Astrocyte of the hippocampus (primary cell): ENCODE measurements at regions not wholly inside any gene's neighbourhood (a gene's known extent, or its start where the extent isn't known, plus 50 kb on each side); places are given as distances from the start of the nearest gene placed in this dataset.
"Not testable (repeated sequence)": the region's sequence is repeated elsewhere in the genome, so short reads cannot be mapped to it uniquely, and the experiment has no call there.

Experiments
- DNase-seq: peaks from one replicate; pipeline ENCODE4 v3.0.0; 2011; ENCODE audit warnings: low read depth, low spot score

DNA sequence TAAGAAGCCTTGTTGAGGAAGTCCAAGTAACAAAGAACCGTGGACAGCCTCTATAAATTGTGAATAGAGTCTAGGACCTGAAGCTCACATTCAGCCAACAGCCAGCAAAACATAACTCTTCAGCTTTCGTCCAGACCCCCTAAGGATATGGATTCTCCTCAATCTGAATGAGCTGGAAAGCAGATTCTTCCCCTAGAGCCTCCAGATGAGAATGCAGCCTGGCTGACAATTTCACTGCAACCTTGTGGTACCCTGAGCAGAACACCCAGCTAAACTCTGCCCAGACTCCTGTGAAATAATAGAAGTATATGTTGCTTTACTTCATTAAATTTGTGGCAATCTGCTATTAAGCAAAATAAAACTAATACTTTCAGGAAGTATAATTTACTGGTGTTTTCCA, 483.5 kb upstream of the SLC8A1 start:
- DNase-seq, result no peak

GRCh38 chr2:40937284-40937683, 485.4 kb upstream of the SLC8A1 start:
- DNase-seq, result no peak

GRCh38 chr2:40953341-40953740, 501.5 kb upstream of the SLC8A1 start:
- no peak for DNase-seq

DNA sequence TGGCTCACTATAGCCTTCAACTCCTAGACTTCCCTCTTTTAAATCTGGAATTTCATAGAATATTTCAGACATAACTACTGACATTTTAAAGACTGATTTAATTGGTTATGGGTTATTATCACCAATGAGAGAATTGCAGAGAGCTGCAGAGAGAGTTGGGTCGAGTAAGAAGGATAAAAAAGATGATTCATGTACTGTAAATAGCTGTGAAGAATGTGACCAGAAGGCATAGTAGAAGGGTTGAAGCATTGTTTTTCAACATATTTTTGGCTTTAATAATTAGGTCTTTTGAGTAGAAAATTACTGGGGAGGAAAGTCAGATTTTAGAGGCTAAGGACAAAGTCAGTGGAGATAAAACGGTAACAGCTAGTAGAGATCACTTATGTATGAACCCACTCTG, 503.2 kb upstream of the SLC8A1 start:
- no peak for DNase-seq

DNA sequence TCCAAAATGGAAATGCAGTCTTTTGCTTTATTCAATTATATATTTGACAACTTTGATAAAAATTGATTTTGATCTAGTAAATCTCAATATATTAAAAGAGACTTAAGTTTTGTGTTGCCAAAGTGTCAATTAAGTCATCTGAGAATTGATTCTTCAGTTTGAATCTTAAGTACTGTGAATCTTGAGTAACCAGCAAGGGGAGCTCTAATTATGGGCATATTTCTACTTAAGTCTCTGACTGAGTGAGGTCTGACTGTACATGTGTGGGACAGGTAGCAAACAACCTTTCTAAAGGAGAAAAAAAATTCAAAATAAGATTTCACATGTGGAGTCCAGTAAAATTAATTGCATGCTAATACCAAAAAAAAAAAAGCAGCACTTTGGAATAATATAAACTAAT, 503.7 kb upstream of the SLC8A1 start:
- DNase-seq, result no peak

DNA sequence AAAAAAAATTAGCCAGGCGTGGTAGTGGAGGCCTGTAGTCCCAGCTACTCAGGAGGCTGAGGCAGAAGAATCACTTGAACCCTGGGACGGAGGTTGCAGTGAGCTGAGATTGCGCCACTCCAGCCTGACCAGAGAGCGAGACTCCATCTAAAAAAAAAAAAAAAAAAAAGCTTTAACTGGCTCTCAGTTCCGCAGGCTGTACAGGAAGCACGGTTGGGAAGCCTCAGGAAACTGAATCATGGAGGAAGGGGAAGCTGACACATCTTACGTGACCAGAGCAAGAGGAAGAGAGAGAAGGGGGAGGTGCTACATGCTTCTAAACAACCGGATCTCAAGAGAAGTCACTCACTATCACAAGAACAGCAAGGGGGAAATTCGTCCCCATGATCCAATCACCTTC, 505.6 kb upstream of the SLC8A1 start:
- DNase-seq, result no peak

- no peak for DNase-seq
Measured at GRCh38 chr2:40962026-40962425, 510.1 kb upstream of the SLC8A1 start.

- no peak for DNase-seq
Measured at GRCh38 chr2:40964509-40965250, 512.8 kb upstream of the SLC8A1 start.

- DNase-seq, result no peak
Measured at GRCh38 chr2:40967451-40967850, 515.6 kb upstream of the SLC8A1 start.

GRCh38 chr2:40975151-40975550, 523.3 kb upstream of the SLC8A1 start:
- no peak for DNase-seq

- DNase-seq, result no peak
Measured at GRCh38 chr2:40997362-40997761, 545.5 kb upstream of the SLC8A1 start.

GRCh38 chr2:41000374-41000773, 548.5 kb upstream of the SLC8A1 start:
- DNase-seq, result no peak

DNA sequence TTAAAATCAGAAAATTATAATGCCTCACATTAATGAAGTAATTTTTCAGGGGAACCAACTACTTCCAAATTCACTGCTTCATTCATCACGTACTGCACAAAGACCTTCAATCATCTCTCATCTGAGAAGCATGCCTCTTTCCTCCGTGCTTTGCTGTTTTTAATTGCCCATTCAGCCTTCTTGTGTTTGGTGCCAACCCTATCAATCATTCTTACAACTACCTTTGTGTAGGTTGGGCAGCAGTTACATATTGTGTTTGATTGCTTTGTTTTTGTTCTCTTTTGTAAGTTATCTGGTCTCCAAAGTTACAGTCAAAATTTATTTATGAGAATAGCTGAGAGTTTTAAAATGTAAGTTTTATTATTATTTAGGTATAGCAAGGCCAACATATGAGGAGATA, 549.0 kb upstream of the SLC8A1 start:
- no peak for DNase-seq

DNA sequence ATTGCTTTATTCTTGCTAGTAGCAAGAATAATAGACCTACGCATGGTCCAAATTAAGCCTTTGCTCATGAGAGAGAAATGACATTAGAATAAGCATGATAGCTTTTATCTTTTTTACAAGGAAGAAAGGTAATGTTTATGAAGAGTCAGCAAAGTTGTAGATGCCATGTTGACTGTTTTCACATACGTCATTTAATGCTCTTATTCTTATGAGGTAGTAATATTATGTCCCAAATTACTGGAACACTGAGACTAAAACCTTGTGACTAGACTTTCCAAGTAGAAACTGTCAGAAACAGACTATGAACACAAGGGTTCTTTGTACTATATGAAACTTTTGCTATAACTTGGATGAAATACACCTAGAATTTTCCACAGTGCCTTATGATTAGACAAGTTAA, 552.8 kb upstream of the SLC8A1 start:
- no peak for DNase-seq

- no peak for DNase-seq
Measured at GRCh38 chr2:41020358-41020757, 568.5 kb upstream of the SLC8A1 start.

DNA sequence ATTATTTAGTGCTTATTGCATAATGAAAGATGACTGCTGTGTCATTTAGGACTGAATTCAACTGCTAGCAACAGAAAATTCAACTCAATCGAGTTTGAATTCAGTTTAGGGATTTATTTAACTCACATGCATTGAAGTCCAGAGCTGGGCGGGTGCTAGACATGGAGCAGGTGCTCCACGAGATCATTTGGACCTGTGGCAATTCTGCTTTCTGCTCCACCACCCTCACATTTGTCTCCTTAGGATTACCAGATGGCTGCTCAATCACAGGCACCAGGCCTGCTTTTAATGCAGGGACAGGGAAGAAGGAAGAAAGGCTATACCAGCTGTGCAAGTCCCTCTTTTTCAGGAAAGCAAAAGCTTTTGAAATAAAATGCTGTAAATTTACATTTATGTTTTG, 572.9 kb upstream of the SLC8A1 start:
- DNase-seq, result no peak

DNA sequence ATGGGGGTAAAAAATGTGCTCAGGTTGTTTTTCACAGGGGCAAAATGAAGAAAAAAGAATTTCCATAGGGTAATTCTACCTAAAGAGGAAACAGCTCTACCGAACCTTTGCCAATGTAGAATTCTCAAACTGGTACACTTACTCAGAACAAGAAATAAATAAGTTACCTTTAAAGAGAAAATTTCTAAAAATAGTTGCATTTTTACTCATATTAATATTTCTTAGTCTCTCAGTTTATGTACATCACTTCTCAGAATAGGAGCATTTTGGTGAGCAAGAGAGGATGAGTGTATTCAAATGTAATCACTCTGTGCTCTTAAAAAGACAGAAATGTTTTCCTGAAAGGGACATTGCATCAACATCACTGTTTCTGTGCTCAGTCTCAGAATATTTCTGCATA, 574.7 kb upstream of the SLC8A1 start:
- DNase-seq, result no peak

GRCh38 chr2:41027095-41027494, 575.2 kb upstream of the SLC8A1 start:
- DNase-seq, result no peak

DNA sequence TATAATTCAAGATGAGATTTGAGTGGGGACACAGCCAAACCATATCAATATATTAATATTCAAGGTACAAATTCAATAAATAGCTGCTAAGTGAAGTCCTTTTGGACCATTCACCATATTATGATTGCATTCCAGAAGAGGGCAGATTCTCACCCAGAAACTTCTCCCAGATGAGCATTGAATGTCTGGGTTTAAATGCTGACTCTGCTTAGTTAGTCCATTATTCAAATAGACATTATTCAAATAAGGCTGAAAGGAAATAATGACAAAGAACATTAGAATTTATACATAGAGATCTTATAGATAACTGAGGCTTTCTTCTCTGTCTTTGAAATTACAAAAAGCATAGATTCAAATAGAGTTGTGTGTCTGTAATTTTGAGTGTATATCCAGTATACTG, 579.4 kb upstream of the SLC8A1 start:
- no peak for DNase-seq

DNA sequence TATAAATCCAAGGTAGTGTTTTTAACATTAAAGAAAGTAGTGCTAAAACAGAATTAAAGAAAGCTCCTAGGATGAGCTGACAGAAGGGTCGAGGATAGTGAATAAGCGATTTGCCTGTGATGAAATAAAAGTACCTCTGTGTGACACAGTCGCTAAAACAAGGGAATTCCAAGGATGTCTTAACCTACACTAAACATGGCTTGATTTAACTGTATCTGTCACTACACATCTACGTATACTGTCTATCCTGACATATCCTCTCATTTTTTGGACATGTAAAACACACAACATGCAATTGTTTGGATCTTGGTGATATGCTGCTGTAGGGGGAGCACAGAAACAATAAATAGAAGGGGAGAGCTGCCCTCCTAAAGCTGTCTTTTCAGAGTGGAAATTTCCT, 580.8 kb upstream of the SLC8A1 start:
- DNase-seq, result no peak

DNA sequence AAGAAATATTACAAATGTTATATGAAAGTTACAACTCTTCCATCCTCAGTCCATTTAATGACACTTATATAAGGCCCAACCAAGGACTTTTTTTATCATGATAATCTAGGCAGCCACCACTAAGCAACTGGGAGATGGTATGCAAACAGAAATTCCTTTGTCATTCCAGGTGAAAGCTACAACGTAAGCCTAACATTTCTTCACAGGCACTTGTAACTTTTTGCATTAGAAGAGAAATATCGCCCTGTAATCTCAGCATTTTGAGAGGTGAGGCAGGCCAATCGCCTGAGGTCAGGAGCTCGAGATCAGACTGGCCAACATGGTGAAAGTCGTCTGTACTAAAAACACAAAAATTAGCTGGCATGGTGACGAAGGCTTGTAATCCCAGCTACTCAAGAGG, 581.2 kb upstream of the SLC8A1 start:
- DNase-seq, result no peak

GRCh38 chr2:41038408-41038807, 586.5 kb upstream of the SLC8A1 start:
- DNase-seq, result peak; percentile 48

DNA sequence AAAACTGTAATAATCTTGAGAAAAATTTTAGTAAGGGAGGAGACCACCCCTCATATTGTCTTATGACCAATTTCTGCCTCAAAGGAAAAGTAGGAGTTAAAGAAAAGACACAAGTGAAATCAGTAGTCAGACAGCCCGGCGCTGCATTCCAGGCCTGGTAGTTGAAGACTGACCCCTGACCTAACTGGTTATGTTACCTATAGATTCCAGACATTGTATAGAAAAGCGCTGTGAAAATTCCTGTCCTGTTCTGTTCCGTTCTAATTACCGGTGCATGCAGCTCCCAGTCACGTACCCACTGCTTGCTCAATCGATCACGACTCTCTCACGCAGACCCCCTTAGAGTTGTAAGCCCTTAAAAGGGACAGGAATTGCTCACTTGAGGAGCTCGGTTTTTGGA, 587.9 kb upstream of the SLC8A1 start:
- not testable (repeated sequence) for DNase-seq
